ENCODE measurements at regions not wholly inside any gene's neighbourhood (a gene's known extent, or its start where the extent isn't known, plus 50 kb on each side); places are given as distances from the start of the nearest gene placed in this dataset.
A peak's percentile ranks its signal among the peaks of the same experiment; 100 is the strongest.
"Not testable (repeated sequence)": the region's sequence is repeated elsewhere in the genome, so short reads cannot be mapped to it uniquely, and the experiment has no call there.

GRCh38 chr7:110529175-110529574, 561.8 kb upstream of the LRRN3 start:
- no peak for DNase-seq

- no peak for DNase-seq
Measured at GRCh38 chr7:110531186-110531585, 559.7 kb upstream of the LRRN3 start.

- DNase-seq: peak; percentile 69
Measured at GRCh38 chr7:110534241-110534931, 556.5 kb upstream of the LRRN3 start.

- DNase-seq: no peak
Measured at GRCh38 chr7:110539216-110539615, 551.7 kb upstream of the LRRN3 start.

GRCh38 chr7:110541962-110542361, 549.0 kb upstream of the LRRN3 start:
- DNase-seq: no peak

- DNase-seq: no peak
Measured at GRCh38 chr7:110544194-110544593, 546.7 kb upstream of the LRRN3 start.

GRCh38 chr7:110548372-110548771, 542.6 kb upstream of the LRRN3 start:
- no peak for DNase-seq

GRCh38 chr7:110557136-110557535, 533.8 kb upstream of the LRRN3 start:
- no peak for DNase-seq

GRCh38 chr7:110563286-110563685, 527.6 kb upstream of the LRRN3 start:
- not testable (repeated sequence) for DNase-seq

GRCh38 chr7:110564246-110564645, 526.7 kb upstream of the LRRN3 start:
- no peak for DNase-seq

- DNase-seq: no peak
Measured at GRCh38 chr7:110568388-110568787, 522.5 kb upstream of the LRRN3 start.

- no peak for DNase-seq
Measured at GRCh38 chr7:110568932-110569331, 522.0 kb upstream of the LRRN3 start.

GRCh38 chr7:110569486-110570205, 521.3 kb upstream of the LRRN3 start:
- no peak for DNase-seq

- DNase-seq: no peak
Measured at GRCh38 chr7:110573862-110574528, 516.9 kb upstream of the LRRN3 start.

- DNase-seq: no peak
Measured at GRCh38 chr7:110587294-110587693, 503.6 kb upstream of the LRRN3 start.

GRCh38 chr7:110590415-110590814, 500.5 kb upstream of the LRRN3 start:
- no peak for DNase-seq

GRCh38 chr7:110591341-110591740, 499.6 kb upstream of the LRRN3 start:
- DNase-seq: no peak

GRCh38 chr7:110592557-110592956, 498.4 kb upstream of the LRRN3 start:
- DNase-seq: no peak

- no peak for DNase-seq
Measured at GRCh38 chr7:110593355-110593754, 497.6 kb upstream of the LRRN3 start.

GRCh38 chr7:110595694-110596093, 495.2 kb upstream of the LRRN3 start:
- no peak for DNase-seq

- DNase-seq: no peak
Measured at GRCh38 chr7:110600956-110601355, 490.0 kb upstream of the LRRN3 start.

- no peak for DNase-seq
Measured at GRCh38 chr7:110601710-110602109, 489.2 kb upstream of the LRRN3 start.

GRCh38 chr7:110604206-110604605, 486.7 kb upstream of the LRRN3 start:
- DNase-seq: no peak

- no peak for DNase-seq
Measured at GRCh38 chr7:110604885-110605284, 486.0 kb upstream of the LRRN3 start.

Measured in islet precursor cell (in vitro differentiated cells).